ENCODE measurements at regions not wholly inside any gene's neighbourhood (a gene's known extent, or its start where the extent isn't known, plus 50 kb on each side); places are given as distances from the start of the nearest gene placed in this dataset.
"Not testable (repeated sequence)": the region's sequence is repeated elsewhere in the genome, so short reads cannot be mapped to it uniquely, and the experiment has no call there.

- TF ChIP-seq CTCF (IDR thresholded peaks at IDR 0.05; ENCODE audit: poor library complexity, severe bottlenecking); POLR2AphosphoS5 (IDR thresholded peaks at IDR 0.05); EZH2 (IDR thresholded peaks at IDR 0.05; ENCODE audit: borderline replicate concordance, insufficient read depth, low read length, poor library complexity, severe bottlenecking); EP300 (conservative IDR thresholded peaks at IDR 0.05; ENCODE audit: poor library complexity, severe bottlenecking); SMC3 (conservative IDR thresholded peaks at IDR 0.05; ENCODE audit: poor library complexity); RAD21 (conservative IDR thresholded peaks at IDR 0.05); TAF1 (IDR thresholded peaks at IDR 0.05; ENCODE audit: low read depth); REST (IDR thresholded peaks at IDR 0.05; ENCODE audit: borderline replicate concordance); MXI1 (conservative IDR thresholded peaks at IDR 0.05; ENCODE audit: poor library complexity, severe bottlenecking): not testable (repeated sequence)
Measured at GRCh38 chr1:213358368-213358767, 307.3 kb downstream of the RPS6KC1 start.
